Dendritic cell treated with granulocyte-macrophage colony-stimulating factor and Interleukin-4, amounts not matched to agents 40 ng/mL and 50 ng/mL, for 4 days (primary cell): ENCODE measurements at regions not wholly inside any gene's neighbourhood (a gene's known extent, or its start where the extent isn't known, plus 50 kb on each side); places are given as distances from the start of the nearest gene placed in this dataset.
"Not testable (repeated sequence)": the region's sequence is repeated elsewhere in the genome, so short reads cannot be mapped to it uniquely, and the experiment has no call there.

Experiments
- H3K27ac Mint-ChIP-seq: one replicate; pipeline ENCODE4 v1.8.0; 2022; ENCODE audit warnings: mild to moderate bottlenecking, mixed read lengths
- H3K27me3 Mint-ChIP-seq: one replicate; pipeline ENCODE4 v1.8.0; 2022; ENCODE audit warnings: mild to moderate bottlenecking, mixed read lengths
- H3K36me3 Mint-ChIP-seq: one replicate; pipeline ENCODE4 v1.8.0; 2022; ENCODE audit warnings: low read depth, mixed read lengths
- H3K4me1 Mint-ChIP-seq: one replicate; pipeline ENCODE4 v1.8.0; 2022; ENCODE audit warnings: low read depth, mixed read lengths
- H3K4me3 Mint-ChIP-seq: one replicate; pipeline ENCODE4 v1.8.0; 2022; ENCODE audit warnings: mild to moderate bottlenecking, moderate library complexity, mixed read lengths
- H3K9me3 Mint-ChIP-seq: one replicate; pipeline ENCODE4 v1.8.0; 2022; ENCODE audit warnings: mixed read lengths
- intact Hi-C: fragments of 100-400 bp; cut with micrococcal nuclease; formaldehyde crosslinking; loops from one replicate; pipeline ENCODE4 v1.15.0; 2022

DNA sequence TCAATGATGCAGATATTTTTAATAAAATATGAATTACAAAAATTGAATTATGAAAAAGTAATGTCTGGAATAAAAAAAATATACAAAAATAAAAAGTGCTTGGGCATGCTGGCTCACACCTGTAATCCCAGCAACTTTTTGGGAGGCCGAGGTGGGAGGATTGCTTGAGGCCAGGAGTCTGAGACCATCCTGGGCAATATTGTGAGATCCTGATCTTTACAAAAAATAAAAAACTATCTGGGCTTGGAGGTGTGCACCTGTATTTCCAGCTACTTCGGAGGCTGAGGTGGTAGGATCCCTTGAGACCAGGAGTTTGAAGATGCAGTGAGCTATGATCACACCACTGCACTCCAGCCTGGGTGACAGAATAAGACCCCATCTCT lies 141.8 kb downstream of the NPIPB5 start:
- no peak overlapping the region for H3K4me3 Mint-ChIP-seq
- peaks cover 25% of the 10 kb centered on the region for H3K27me3 Mint-ChIP-seq
- H3K9me3 Mint-ChIP-seq: no peaks in the 10 kb centered on the region
- no peaks in the 10 kb centered on the region for H3K36me3 Mint-ChIP-seq
- intact Hi-C loops: no loop called here
- no peak overlapping the region for H3K27ac Mint-ChIP-seq
- no peaks in the 10 kb centered on the region for H3K4me1 Mint-ChIP-seq

- intact Hi-C loops: no loop called here
- no peaks in the 10 kb centered on the region for H3K4me1 Mint-ChIP-seq
- no peak overlapping the region for H3K27ac Mint-ChIP-seq
- H3K36me3 Mint-ChIP-seq: no peaks in the 10 kb centered on the region
- H3K4me3 Mint-ChIP-seq: no peak overlapping the region
- H3K27me3 Mint-ChIP-seq: peaks cover 25% of the 10 kb centered on the region
- H3K9me3 Mint-ChIP-seq: no peaks in the 10 kb centered on the region
Observed at GRCh38 chr16:22653876-22654275, 143.2 kb downstream of the NPIPB5 start.

DNA sequence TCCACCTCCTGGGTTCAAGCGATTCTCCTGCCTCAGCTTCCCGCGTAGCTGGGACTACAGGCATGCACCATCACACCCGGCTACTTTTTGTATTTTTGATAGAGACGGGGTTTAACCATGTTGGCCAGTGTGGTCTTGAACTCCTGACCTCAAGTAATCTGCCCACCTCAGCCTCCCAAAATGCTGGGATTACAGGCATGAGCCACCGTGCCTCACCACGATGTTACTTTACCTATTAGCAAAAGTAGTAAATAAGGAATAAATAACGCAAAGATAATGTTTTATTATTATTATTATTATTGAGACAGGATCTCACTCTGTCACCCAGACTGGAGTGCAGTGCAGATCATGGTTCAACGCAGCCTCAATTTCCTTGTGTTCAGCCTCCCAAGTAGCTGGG lies 145.9 kb downstream of the NPIPB5 start:
- peaks cover 22% of the 10 kb centered on the region for H3K27me3 Mint-ChIP-seq

DNA sequence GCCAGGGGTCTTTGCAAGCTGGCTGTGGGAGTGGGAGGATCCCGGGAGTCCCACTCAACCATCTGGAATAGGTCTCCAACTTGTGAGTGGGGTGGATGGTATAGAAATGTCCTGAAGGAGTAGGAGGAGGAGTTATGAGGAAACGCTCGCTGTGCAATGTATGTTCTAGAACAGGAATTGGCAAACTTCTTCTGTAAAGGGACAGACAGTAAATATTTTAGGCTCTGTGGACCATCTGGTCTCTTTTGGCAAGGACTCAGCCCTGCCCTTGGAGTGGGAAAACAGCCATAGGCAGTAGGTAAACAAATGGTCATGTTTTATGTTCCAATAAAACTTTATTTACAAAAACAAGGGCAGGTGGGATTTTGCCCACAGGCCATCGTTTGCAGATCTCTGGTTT lies 149.2 kb downstream of the NPIPB5 start:
- no peak overlapping the region for H3K4me3 Mint-ChIP-seq
- intact Hi-C loops: no loop called here

More for the DNA sequence above, 145.9 kb downstream of the NPIPB5 start:
- H3K36me3 Mint-ChIP-seq, H3K9me3 Mint-ChIP-seq, H3K4me3 Mint-ChIP-seq, H3K4me1 Mint-ChIP-seq, H3K27ac Mint-ChIP-seq, intact Hi-C loops: not testable (repeated sequence)

DNA sequence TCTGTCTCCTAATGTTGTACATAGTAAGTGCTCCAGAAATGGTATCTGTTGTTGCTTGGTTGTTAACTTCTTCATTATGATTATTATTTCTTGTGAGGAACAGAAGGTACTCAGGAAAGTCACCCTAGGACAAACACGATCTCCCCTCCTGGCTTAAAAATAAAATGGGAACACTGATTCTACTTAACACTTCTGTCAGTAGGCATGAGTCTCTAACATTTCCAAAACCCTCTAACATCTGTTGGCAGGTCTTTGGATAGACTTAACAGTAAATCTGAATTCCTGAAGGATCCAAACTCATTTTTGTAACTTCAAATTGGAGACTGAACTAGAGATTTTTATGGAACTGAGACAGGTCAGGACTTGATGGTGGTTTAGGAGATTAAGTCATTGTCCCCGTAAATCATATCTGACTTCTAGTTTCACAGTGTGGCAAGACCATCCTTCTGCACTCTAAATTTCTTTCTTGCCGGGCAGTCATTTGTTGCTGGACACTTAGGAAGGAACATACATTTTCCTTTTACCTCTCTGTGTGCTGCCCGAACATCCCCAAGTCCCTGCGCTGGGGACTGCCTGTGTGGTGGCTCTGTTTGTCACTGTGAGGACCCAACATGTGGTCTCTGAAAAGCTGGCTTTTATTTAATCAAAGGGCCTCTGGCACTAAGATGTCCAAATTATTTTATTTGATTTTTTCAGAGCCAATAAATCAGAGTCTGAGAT lies 149.9 kb downstream of the NPIPB5 start:
- H3K4me1 Mint-ChIP-seq: no peaks in the 10 kb centered on the region
- H3K9me3 Mint-ChIP-seq: no peaks in the 10 kb centered on the region
- intact Hi-C loops: no loop called here

More for the DNA sequence above, 149.2 kb downstream of the NPIPB5 start:
- H3K27me3 Mint-ChIP-seq: peaks cover 6% of the 10 kb centered on the region
- no peaks in the 10 kb centered on the region for H3K4me1 Mint-ChIP-seq
- H3K9me3 Mint-ChIP-seq: no peaks in the 10 kb centered on the region
- no peak overlapping the region for H3K27ac Mint-ChIP-seq
- H3K36me3 Mint-ChIP-seq: no peaks in the 10 kb centered on the region

GRCh38 chr16:22661161-22661647 lies 150.5 kb downstream of the NPIPB5 start:
- H3K36me3 Mint-ChIP-seq: no peaks in the 10 kb centered on the region
- H3K27me3 Mint-ChIP-seq: no peaks in the 10 kb centered on the region
- intact Hi-C loops: no loop called here
- no peak overlapping the region for H3K4me3 Mint-ChIP-seq
- no peak overlapping the region for H3K27ac Mint-ChIP-seq
- no peaks in the 10 kb centered on the region for H3K9me3 Mint-ChIP-seq
- H3K4me1 Mint-ChIP-seq: no peaks in the 10 kb centered on the region

More for the DNA sequence above, 149.9 kb downstream of the NPIPB5 start:
- no peaks in the 10 kb centered on the region for H3K36me3 Mint-ChIP-seq
- peaks cover 2% of the 10 kb centered on the region for H3K27me3 Mint-ChIP-seq
- no peak overlapping the region for H3K27ac Mint-ChIP-seq
- no peak overlapping the region for H3K4me3 Mint-ChIP-seq

GRCh38 chr16:22662958-22663357 lies 151.0 kb upstream of the HS3ST2 start:
- intact Hi-C loops, H3K9me3 Mint-ChIP-seq, H3K27me3 Mint-ChIP-seq, H3K4me1 Mint-ChIP-seq, H3K36me3 Mint-ChIP-seq, H3K4me3 Mint-ChIP-seq, H3K27ac Mint-ChIP-seq: not testable (repeated sequence)

- Mint-ChIP-seq H3K4me3 (no peak overlapping the region), H3K36me3 (no peaks in the 10 kb centered on the region), H3K9me3 (no peaks in the 10 kb centered on the region), H3K4me1 (no peaks in the 10 kb centered on the region), H3K27ac (no peak overlapping the region), H3K27me3 (no peaks in the 10 kb centered on the region)
- intact Hi-C loops: no loop called here
Observed at GRCh38 chr16:22663389-22664064, 150.4 kb upstream of the HS3ST2 start.

DNA sequence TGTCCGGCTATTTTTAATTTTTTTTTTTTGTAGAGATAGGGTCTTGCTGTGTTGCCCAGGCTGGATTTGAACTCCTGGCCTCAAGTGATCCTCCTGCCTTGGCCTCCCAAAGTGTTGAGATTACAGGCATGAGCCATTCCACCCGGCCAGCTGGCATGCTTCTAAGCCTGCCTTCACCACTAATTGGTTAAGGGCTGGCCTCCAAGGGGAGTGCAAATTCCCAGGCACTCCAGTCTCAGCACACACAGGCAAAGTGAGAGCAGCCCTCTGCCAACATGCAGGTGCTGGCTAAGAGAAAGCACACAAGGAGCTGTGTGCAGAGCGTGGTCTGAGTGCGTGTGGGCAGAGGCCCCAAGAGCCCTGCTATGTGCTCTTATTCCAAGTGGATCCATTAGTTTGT lies 149.8 kb upstream of the HS3ST2 start:
- Mint-ChIP-seq H3K4me3 (no peak overlapping the region), H3K4me1 (no peaks in the 10 kb centered on the region), H3K27ac (no peak overlapping the region), H3K36me3 (no peaks in the 10 kb centered on the region), H3K9me3 (no peaks in the 10 kb centered on the region), H3K27me3 (no peaks in the 10 kb centered on the region)
- intact Hi-C loops: no loop called here

DNA sequence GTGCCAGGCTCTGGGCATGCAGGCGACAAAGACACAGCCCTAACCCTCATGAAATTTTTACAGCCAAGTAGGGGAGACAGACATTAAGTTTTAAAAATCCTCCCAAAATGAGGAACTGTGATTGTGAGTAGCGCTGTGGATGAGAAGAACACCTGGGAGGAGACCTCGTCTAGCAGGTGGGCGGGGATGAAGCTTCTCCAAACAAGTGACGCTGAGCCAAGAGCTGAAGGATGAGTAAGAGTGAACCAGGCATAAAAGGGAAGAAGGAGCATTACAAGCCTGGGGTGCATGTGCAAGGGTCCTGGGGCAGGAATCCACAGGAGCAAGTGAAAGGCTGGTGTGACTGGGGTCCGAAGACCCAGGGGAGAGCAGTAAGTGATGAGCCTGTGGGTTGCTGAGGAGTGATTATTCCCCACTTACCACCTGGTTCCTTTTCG lies 149.4 kb upstream of the HS3ST2 start:
- Mint-ChIP-seq H3K36me3 (no peaks in the 10 kb centered on the region), H3K27ac (no peak overlapping the region), H3K4me1 (no peaks in the 10 kb centered on the region), H3K9me3 (no peaks in the 10 kb centered on the region), H3K4me3 (no peak overlapping the region), H3K27me3 (no peaks in the 10 kb centered on the region)
- intact Hi-C loops: no loop called here

GRCh38 chr16:22665048-22665797 lies 148.7 kb upstream of the HS3ST2 start:
- Mint-ChIP-seq H3K27me3 (no peaks in the 10 kb centered on the region), H3K36me3 (no peaks in the 10 kb centered on the region), H3K4me1 (no peaks in the 10 kb centered on the region), H3K4me3 (no peak overlapping the region), H3K27ac (no peak overlapping the region), H3K9me3 (no peaks in the 10 kb centered on the region)
- intact Hi-C loops: no loop called here

- H3K4me3 Mint-ChIP-seq: no peak overlapping the region
- intact Hi-C loops: no loop called here
- H3K27me3 Mint-ChIP-seq: no peaks in the 10 kb centered on the region
Observed at GRCh38 chr16:22665803-22666202, 148.2 kb upstream of the HS3ST2 start.

DNA sequence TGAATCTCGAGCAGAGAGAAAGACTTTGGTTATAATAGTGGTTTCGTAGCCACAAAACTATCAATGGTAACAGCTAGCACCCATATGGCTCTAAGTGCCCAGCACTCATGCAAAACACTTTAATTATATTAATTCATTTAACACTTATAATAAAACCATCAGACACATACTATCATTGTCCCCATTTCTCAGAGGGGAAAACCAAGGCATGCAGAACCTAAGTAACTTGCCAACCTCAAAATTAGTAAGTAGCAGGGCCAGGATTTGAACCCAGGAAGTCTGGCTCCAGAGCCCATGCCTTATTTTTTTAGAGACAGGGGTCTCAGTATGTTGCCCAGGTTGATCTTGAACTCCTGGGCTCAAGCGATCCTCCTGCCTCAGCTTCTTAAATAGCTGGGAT lies 145.6 kb upstream of the HS3ST2 start:
- H3K27ac Mint-ChIP-seq: no peak overlapping the region

More at GRCh38 chr16:22665803-22666202, 148.2 kb upstream of the HS3ST2 start:
- Mint-ChIP-seq H3K27ac (no peak overlapping the region), H3K9me3 (no peaks in the 10 kb centered on the region), H3K4me1 (no peaks in the 10 kb centered on the region), H3K36me3 (no peaks in the 10 kb centered on the region)

GRCh38 chr16:22670044-22670536 lies 143.9 kb upstream of the HS3ST2 start:
- intact Hi-C loops: no loop called here
- Mint-ChIP-seq H3K27ac (no peak overlapping the region), H3K9me3 (no peaks in the 10 kb centered on the region), H3K36me3 (no peaks in the 10 kb centered on the region), H3K27me3 (no peaks in the 10 kb centered on the region), H3K4me3 (no peak overlapping the region), H3K4me1 (no peaks in the 10 kb centered on the region)

More for the DNA sequence above, 145.6 kb upstream of the HS3ST2 start:
- no peaks in the 10 kb centered on the region for H3K9me3 Mint-ChIP-seq
- no peaks in the 10 kb centered on the region for H3K27me3 Mint-ChIP-seq
- no peaks in the 10 kb centered on the region for H3K4me1 Mint-ChIP-seq
- H3K4me3 Mint-ChIP-seq: no peak overlapping the region
- intact Hi-C loops: no loop called here
- no peaks in the 10 kb centered on the region for H3K36me3 Mint-ChIP-seq
